RWPE1 (cell line): ENCODE measurements at regions not wholly inside any gene's neighbourhood (a gene's known extent, or its start where the extent isn't known, plus 50 kb on each side); places are given as distances from the start of the nearest gene placed in this dataset.

Experiments
- CTCF ChIA-PET: fragments of 350-600 bp; sonication (Branson Sonifier 250); formaldehyde crosslinking; extraction: SDS; loops from one replicate; lab custom pipeline; 2021; lab: Yijun Ruan, JAX
- POLR2A ChIA-PET: fragments of 400-600 bp; formaldehyde crosslinking; extraction: SDS; loops from one replicate; lab custom pipeline; 2020; ENCODE audit warnings: antibody characterized with exemption; ENCODE audit not compliant: low non-redundant PET; lab: Yijun Ruan, JAX
- DNase-seq: peaks from one replicate; pipeline ENCODE4 v3.0.0; 2012; ENCODE audit warnings: low spot score
- H3K27ac ChIP-seq: fragments of 450-650 bp; 2 replicates; pipeline ENCODE4 v1.5.1; 2017
- TF ChIP-seq, protein P1 (sequence below): fragments of 450-650 bp; conservative IDR thresholded peaks from 2 replicates; pipeline ENCODE4 v1.5.1; 2017; ENCODE audit warnings: low read depth, mild to moderate bottlenecking

DNA sequence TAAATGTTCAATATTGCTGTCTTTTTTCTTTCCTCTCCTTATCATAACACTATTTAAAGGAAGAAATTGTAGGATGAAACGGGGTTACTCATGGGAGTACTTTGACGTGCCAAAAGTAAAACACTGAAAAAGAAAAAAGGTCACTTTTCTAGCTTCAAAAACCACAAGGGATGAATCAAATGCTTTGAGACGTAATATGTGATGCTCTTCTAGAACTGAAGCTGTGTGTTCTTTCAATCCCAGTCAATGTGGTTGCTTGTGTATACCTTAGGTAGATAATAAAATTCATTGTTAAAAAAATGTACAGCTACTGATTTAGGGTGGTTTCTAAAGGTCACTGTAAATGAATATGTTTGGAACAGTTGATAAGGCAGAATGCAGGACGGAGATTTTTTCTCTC lies 538.8 kb upstream of the ZNF717 start:
- TF ChIP-seq, protein P1, sequence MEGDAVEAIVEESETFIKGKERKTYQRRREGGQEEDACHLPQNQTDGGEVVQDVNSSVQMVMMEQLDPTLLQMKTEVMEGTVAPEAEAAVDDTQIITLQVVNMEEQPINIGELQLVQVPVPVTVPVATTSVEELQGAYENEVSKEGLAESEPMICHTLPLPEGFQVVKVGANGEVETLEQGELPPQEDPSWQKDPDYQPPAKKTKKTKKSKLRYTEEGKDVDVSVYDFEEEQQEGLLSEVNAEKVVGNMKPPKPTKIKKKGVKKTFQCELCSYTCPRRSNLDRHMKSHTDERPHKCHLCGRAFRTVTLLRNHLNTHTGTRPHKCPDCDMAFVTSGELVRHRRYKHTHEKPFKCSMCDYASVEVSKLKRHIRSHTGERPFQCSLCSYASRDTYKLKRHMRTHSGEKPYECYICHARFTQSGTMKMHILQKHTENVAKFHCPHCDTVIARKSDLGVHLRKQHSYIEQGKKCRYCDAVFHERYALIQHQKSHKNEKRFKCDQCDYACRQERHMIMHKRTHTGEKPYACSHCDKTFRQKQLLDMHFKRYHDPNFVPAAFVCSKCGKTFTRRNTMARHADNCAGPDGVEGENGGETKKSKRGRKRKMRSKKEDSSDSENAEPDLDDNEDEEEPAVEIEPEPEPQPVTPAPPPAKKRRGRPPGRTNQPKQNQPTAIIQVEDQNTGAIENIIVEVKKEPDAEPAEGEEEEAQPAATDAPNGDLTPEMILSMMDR = no peak
- H3K27ac ChIP-seq = no peak overlapping the region
- ChIA-PET POLR2A (no interaction called here), CTCF (no interaction called here)
- DNase-seq = no peak

DNA sequence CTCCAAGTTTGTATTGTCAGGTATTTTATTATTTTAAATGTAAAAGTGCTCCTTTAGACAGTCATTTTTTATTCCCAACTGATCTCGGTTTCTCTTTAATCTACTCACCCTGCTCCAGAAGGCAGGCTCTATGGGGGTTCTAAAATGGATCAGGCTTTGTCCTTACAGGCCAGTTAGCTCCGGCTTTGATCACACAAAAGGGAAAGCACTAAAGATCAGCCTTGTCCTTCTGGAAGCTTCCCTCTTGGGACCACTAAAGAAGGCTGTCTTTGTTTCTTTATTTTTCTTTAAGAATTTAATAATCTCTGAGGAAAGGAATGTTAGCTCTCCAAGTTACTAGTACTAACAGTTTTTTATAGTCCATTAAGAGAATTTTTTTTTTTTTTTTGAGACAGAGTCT lies 560.5 kb upstream of the ZNF717 start:
- ChIA-PET POLR2A (no interaction called here), CTCF (no interaction called here)
- H3K27ac ChIP-seq = no peak overlapping the region
- TF ChIP-seq, protein P1 = no peak
- DNase-seq = no peak

DNA sequence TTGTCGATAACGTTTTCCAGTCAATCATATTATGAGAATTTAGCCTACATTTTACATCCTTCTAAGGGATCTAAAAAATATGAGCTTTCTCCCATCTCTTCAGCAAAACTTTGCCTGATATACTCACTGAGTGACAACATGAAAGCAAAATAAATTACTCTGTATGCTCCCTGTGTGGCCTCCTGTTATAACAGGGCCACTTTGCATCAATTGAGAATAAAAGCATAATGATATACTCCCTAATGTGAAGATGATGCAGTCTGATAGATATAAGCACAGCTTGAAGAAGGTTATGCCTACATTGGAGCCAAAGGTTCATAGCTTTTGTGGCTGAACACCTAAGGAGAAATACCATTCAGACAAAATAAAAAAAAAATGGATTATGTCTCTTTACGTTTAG lies 561.3 kb upstream of the ZNF717 start:
- ChIA-PET POLR2A (no interaction called here), CTCF (no interaction called here)
- TF ChIP-seq, protein P1 = no peak
- DNase-seq = no peak
- no peak overlapping the region for H3K27ac ChIP-seq

DNA sequence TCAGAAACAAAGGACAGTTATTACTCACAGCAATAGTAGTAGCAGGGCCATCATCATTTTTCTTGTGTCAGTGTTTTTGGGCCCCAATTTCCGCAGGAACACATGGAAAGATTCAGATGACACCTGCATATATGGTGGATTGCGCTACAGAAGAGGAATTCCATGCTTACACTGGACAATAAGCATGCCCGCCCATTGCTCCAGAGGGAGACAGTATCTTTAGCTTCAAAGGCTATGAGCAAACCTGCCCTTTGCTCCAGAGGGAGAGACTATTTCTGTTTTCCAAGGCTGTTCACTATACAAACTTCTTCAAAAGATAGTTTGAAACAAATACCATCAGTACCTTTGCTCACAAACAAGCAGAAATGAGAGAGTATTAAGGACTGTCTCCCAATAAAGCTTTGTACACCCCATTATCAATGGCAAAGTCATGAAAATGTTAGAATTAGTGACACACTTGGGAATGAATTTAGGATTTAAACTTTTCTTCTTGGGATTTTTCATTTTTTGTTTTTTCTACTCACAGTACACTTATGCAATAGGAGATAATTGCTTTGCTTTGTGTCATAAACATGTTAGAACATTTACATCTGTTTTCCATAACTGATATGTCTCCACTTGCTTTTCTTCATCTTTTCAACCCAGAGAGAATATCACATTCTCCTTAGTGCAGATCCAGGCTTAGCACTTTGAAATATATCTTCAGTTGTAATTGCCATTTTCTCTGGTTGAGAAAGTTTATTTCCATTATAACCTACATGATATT lies 564.5 kb upstream of the ZNF717 start:
- TF ChIP-seq, protein P1 = no peak
- ChIA-PET CTCF (interaction anchor here (0.7 kb wide), 2 partner anchors 66 to 253 kb away, joined by 3 read pairs; no protein-coding TSS in a partner anchor), POLR2A (no interaction called here)
- no peak overlapping the region for H3K27ac ChIP-seq
- DNase-seq = no peak

DNA sequence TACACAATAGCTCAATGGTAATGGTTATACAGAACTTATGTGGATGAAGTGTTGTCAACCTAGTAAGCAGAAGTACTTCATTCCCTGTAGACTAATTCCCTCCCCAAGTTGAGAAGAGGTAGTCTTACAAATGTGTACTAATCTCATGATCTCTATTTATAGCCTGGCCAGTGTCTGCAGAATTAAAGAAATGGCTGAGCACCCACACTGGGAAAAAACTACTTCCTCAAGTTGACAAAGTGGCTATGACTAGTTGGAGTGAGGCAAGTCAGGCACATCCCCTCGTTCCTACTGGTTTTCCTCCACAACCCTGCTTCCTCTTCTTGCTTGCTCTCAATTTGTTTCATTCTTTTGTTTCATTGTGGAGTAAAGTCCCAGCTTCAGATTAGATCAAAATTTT lies 566.7 kb upstream of the ZNF717 start:
- ChIA-PET CTCF (interaction anchor here (0.5 kb wide), 1 partner anchor 39 kb away, joined by 5 read pairs; no protein-coding TSS in a partner anchor), POLR2A (no interaction called here)
- TF ChIP-seq, protein P1 = no peak
- DNase-seq = no peak
- no peak overlapping the region for H3K27ac ChIP-seq

DNA sequence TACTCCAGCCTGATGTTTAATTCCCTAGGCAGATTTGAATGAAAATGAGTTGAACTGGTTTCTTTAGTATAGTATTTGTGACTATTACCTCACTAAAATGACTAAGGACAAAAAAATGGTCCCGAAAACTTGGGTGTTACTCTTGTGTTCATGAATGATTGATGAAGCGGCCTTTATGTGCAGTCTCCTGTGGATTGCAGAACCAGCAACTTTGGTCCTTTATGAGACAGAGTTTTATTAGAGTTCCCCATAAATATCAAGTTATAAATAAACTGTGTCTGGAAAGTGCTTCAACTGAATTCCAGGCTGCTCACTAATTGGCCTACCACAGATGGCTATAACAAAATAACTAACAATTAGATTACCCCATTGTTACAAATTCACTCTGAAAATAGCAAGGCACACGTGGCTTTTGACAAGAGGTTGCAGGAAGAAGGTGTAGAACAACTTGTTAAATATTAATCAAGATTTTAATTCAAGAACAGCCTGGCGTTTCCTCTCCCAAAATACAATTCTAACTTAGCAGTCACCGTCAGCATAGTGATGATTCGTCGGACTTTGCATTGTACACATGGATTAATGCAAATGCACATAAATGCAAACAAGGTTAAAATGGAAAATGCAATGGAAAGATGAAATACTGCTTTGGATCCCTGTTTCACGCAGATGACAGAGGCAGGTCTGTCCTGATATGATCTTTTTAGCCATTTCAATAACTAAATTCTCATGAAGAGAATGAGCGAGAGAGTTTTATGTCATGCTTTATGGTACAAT lies 567.3 kb upstream of the ZNF717 start:
- H3K27ac ChIP-seq = no peak overlapping the region
- no peak for DNase-seq
- TF ChIP-seq, protein P1 = no peak
- ChIA-PET CTCF (no interaction called here), POLR2A (no interaction called here)
